Ecto neural progenitor cell (in vitro differentiated cells): ENCODE measurements at regions not wholly inside any gene's neighbourhood (a gene's known extent, or its start where the extent isn't known, plus 50 kb on each side); places are given as distances from the start of the nearest gene placed in this dataset.

Experiments used
- DNase-seq: peaks from one replicate; pipeline ENCODE4 v3.0.0-alpha.2; 2018; ENCODE audit warnings: low spot score

- DNase-seq: peak; percentile 77
Measured at GRCh38 chr5:56480705-56481427, 247.7 kb upstream of the ANKRD55 start.

- DNase-seq: peak; percentile 59
Measured at GRCh38 chr5:56480078-56480704, 247.1 kb upstream of the ANKRD55 start.

GRCh38 chr5:56479696-56480077, 246.6 kb upstream of the ANKRD55 start:
- no peak for DNase-seq

GRCh38 chr5:56479126-56479525, 246.0 kb upstream of the ANKRD55 start:
- no peak for DNase-seq

- no peak for DNase-seq
Measured at GRCh38 chr5:56478062-56478461, 244.9 kb upstream of the ANKRD55 start.

GRCh38 chr5:56476487-56476856, 243.3 kb upstream of the ANKRD55 start:
- no peak for DNase-seq

GRCh38 chr5:56475689-56476486, 242.8 kb upstream of the ANKRD55 start:
- DNase-seq: no peak

GRCh38 chr5:56471707-56472106, 238.6 kb upstream of the ANKRD55 start:
- no peak for DNase-seq

- no peak for DNase-seq
Measured at GRCh38 chr5:56470007-56470406, 236.9 kb upstream of the ANKRD55 start.

- DNase-seq: no peak
Measured at GRCh38 chr5:56468277-56468676, 235.1 kb upstream of the ANKRD55 start.

GRCh38 chr5:56467176-56467717, 234.1 kb upstream of the ANKRD55 start:
- no peak for DNase-seq

- no peak for DNase-seq
Measured at GRCh38 chr5:56466136-56466816, 233.1 kb upstream of the ANKRD55 start.

- DNase-seq: no peak
Measured at GRCh38 chr5:56465769-56466135, 232.6 kb upstream of the ANKRD55 start.

GRCh38 chr5:56464935-56465768, 232.0 kb upstream of the ANKRD55 start:
- no peak for DNase-seq

GRCh38 chr5:56463944-56464571, 230.9 kb upstream of the ANKRD55 start:
- no peak for DNase-seq

- DNase-seq: no peak
Measured at GRCh38 chr5:56461584-56461983, 228.5 kb upstream of the ANKRD55 start.

- no peak for DNase-seq
Measured at GRCh38 chr5:56460681-56461191, 227.6 kb upstream of the ANKRD55 start.

GRCh38 chr5:56460195-56460546, 227.0 kb upstream of the ANKRD55 start:
- no peak for DNase-seq

- DNase-seq: no peak
Measured at GRCh38 chr5:56459394-56460194, 226.5 kb upstream of the ANKRD55 start.
